Activated T-cell treated with anti-CD3 and anti-CD28 coated beads for 24 hours (primary cell): ENCODE measurements at regions not wholly inside any gene's neighbourhood (a gene's known extent, or its start where the extent isn't known, plus 50 kb on each side); places are given as distances from the start of the nearest gene placed in this dataset.
"Not testable (repeated sequence)": the region's sequence is repeated elsewhere in the genome, so short reads cannot be mapped to it uniquely, and the experiment has no call there.

ENCODE experiments used
- DNase-seq: peaks from one replicate; pipeline ENCODE4 v3.0.0-alpha.2; 2020; ENCODE audit warnings: low read depth

DNA sequence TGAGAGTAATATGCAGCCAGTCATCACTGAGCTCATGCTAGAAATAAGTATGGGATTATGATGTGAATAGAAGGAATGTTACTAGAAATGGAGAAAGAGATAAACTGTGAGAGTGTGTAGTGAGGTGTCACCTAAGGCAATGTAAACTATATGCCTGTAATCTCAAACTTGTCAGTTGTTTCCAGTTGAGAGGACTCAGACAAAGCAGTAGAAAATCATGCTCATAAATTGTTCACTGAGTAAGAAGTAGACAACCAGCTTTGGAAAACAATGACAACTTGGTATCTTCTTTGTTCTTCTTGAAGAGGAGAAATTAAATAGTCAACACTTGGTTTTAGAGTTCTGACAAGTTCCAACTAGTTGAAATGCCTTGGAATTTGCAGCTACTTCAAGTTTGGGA lies 148.5 kb upstream of the OR4E1 start:
- DNase-seq = no peak

DNA sequence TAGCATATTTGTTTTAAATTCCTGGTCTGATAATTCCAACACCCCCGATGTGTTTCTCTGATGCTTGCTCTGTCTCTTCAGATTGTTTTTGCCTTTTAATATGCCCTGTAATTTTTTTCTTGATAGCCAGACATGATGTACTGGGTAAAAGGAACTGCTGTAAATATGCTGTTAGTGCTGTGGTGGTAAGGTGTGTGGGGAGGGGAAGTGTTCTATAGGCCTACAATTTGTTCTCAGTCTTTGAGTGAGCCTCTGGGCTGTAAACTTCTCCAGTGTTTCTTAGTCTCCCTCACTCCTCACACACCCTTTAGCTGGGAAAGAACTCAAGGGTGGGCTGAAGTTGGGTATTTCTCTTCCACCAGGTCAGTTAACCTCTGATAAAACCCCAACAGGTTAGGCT lies 147.0 kb upstream of the OR4E1 start:
- DNase-seq = no peak

DNA sequence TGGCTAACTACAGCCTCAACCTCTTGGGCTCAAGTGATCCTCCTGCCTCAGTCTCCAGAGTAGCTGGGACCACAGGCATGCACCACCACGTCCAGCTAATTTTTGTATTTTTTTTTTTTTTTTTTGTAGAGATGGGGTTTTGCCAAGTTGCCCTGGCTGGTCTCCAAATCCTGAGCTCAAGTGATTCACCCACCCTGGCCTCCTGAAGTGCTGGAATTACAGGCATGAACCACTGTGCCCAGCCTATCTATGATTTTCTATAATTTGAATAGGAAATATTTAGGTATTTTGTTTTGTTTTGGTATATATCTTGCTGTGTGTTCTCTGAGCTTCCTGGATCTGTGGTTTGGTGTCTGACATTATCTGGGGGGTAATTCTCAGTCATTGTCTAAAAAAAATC lies 146.3 kb upstream of the OR4E1 start:
- not testable (repeated sequence) for DNase-seq

- DNase-seq = not testable (repeated sequence)
Measured at GRCh38 chr14:21817010-21817409, 143.4 kb upstream of the OR4E1 start.

DNA sequence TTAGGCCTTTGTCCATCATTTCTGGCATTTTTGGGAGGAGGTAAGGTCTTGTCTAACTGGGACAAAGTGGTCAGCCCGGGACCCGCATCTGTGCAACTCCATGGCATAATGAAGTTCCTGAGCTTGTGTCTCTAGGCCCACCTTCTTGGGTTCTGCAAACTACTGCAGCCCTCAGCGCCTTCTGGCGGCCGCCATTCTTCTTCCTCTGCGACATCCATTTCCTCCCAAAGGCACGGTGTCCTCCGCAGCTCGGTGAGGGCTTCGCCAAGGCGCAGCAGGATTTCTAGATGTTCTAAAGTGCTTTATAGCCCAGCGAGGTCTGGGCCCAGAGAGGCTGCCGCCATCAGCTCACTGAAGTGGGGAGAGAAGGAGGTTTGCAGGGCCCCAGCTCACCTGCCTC lies 134.4 kb upstream of the OR4E1 start:
- DNase-seq = no peak

DNA sequence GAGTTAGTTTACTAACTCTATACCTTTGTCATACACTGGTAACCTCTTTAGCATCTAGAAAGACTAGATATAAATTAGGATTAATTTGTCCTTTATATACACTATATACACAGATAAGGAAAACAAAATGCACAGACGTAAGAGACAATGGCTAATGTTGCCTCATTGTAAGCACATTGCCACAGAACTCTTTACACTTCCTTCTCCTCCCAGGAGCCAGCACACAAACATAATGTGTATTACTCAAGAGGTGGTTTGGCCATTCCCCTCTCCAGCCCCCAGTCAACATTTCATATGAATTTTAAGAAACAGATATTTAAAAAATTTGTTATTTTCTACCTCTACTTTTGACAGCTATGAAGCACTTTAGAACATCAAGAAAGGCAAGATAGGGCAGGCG lies 131.4 kb upstream of the OR4E1 start:
- no peak for DNase-seq

- no peak for DNase-seq
Measured at GRCh38 chr14:21802441-21802840, 128.8 kb upstream of the OR4E1 start.

- DNase-seq = no peak
Measured at GRCh38 chr14:21796916-21797315, 123.3 kb upstream of the OR4E1 start.

GRCh38 chr14:21795456-21795855 lies 121.8 kb upstream of the OR4E1 start:
- no peak for DNase-seq

DNA sequence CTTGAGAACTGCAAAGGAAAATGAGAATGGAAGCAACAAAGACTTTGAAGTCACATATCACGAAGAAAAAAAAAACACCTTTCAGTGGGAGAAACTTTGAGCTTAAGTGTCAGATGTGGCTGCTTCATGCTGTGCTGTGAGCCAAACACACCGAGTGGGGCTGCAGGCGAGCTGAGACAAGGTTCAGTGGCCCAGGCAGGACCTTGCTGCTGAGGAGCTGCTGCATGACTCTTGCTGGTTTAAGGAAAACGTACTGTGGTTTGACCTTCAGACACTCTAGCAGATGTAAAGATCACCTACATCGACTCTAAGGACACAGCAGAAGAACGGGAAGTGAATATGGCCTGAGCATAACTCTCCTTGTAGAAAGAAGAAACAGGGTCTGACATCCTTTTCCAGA lies 118.1 kb upstream of the OR4E1 start:
- DNase-seq = no peak

- DNase-seq = not testable (repeated sequence)
Measured at GRCh38 chr14:21788687-21789086, 115.1 kb upstream of the OR4E1 start.

DNA sequence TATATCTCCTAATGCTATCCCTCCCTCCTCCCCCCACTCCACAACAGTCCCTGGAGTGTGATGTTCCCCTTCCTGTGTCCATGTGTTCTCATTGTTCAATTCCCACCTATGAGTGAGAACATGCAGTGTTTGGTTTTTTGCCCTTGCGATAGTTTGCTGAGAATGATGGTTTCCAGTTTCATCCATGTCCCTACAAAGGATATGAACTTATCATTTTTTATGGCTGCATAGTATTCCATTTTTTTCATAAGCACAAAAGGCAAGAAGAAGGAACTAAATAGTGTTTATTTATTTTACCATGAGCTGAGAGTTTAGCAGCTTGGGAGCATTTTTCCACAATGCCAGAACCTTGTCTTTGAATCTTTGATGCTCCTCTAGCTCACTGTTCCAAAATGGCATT lies 113.6 kb upstream of the OR4E1 start:
- not testable (repeated sequence) for DNase-seq

DNA sequence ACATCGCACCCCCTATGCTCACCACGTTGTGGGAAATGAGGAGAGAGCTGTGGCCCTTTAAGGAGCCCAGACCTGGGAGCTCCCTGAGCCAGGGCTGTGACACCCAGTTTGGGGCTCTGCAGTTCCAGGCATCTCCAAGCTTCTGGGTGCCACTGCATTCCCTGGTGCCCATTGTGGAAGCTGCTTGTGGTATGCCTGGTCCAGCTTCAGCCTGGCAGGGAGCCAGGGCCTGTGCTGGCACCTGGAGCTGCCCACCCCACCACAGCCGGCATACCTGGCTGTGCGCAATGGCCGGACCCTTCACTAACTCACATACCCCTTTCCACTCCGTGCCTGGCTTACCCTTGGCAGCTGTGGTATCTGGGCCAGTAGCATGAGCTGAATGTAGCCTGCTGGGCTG lies 107.9 kb upstream of the OR4E1 start:
- DNase-seq = no peak

DNA sequence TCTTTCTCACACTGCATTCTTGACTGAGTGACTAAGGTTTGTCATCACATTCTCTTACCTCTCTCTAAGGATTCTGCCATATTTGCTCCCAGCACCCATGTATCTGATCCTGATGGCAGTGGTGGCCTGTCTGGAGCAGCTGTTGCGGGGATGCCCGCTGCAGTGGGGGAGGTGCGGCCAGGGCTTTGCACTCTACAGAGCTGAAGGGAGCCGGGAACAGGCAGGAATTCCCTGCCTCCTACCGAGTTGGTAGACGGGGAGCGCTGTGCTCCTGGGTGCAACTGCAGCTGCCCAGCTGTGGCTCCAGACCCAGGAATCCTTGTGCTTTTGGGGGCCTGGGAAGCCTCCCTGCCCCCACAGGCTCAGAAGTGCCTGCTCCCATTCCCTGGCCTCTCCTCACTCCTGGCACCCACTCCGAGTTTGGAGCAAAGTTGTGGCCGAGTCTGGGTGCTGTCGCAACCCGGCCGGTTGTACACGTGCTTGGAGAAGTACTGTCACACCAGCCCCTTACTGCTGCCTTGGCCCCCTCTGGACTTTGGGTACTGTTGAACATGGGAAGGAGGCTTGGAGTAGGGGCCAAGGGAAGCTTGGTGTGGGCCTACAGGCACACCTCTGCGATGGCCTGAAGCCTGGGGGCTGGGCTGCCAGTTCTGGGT lies 106.9 kb upstream of the OR4E1 start:
- no peak for DNase-seq

- no peak for DNase-seq
Measured at GRCh38 chr14:21771671-21772070, 98.1 kb upstream of the OR4E1 start.

DNA sequence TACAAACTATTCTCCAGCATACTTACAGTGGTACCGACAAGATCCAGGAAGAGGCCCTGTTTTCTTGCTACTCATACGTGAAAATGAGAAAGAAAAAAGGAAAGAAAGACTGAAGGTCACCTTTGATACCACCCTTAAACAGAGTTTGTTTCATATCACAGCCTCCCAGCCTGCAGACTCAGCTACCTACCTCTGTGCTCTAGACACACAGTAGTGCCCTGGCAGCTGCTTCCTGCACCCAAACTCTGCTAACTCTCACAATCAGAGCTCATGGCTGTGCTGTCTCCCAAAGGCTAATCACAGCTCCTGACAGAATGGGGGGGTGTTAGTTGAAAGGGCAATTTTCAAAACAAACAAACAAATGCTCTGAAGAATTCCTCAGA lies 95.2 kb upstream of the OR4E1 start:
- no peak for DNase-seq

DNA sequence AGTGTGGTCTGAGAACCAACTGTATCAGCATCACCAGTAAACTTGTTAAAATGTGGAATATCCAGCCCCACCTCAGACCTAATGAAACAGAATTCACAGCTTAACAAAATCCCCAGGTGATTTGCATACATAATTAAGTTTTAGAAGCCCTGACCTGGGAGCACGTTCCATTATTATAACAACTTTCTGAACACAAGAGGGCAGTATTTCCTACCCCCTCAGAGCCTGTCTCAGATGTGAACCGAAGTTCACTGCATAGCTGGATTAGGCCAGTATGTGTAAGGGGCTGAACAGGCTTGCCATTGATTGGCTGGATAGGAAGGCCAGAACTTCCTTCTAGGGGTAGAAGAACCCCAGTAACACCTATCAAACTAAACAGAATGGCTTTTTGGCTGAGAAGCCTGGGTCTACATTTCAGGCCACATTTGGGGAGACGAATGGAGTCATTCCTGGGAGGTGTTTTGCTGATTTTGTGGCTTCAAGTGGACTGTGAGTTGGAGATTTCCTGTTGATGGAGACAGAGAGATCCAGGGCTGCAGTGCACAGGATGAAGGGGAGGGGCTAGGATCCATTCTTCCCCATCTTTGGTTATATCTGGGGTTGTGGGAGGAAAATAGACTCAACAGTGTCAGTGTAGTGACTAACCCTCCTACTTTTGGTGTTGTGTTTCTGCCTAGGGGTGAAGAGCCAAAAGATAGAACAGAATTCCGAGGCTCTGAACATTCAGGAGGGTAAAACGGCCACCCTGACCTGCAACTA lies 94.7 kb upstream of the OR4E1 start:
- no peak for DNase-seq

DNA sequence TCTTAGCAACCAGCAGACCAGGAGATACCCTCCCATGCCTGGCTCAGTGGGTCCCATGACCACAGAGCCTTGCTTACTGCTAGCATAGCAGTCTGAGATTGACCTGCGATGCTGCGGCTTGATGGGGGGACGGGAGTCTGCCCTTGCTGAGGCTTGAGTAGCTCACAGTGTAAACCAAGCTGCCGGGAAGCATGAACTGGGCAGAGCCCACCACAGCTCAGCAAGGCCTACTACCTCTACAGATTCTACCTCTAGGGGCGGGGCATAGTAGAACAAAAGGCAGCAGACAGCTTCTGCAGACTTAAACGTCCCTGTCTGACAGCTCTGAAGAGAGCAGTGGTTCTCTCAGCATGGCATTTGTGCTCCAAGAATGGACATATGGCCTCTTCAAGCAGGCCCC lies 86.7 kb upstream of the OR4E1 start:
- not testable (repeated sequence) for DNase-seq

- DNase-seq = no peak
Measured at GRCh38 chr14:21749306-21749868, 75.8 kb upstream of the OR4E1 start.

GRCh38 chr14:21748869-21749303 lies 75.3 kb upstream of the OR4E1 start:
- DNase-seq = peak; percentile 38

- no peak for DNase-seq
Measured at GRCh38 chr14:21735639-21736307, 62.2 kb upstream of the OR4E1 start.

DNA sequence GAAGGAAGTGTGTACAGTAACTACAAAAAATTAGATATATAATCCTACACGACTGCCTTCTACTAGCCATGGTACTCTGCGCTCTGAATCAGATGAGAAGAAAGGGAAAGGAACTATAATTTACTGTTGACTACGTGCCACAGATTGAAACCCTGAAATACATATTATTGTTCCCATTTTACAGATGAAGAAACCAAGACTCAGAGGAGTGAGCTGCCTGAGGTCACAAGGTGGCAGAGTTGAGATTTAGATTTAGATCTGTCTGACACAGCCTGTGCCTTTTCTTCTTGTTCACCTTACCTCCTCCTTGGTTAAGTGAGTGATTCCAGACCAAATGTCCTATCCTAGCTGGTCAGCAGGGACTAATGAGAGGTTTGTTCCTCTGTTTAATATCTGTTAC lies 61.6 kb upstream of the OR4E1 start:
- DNase-seq = no peak
